Cardiac septum (tissue), 1 donor: ENCODE measurements at regions not wholly inside any gene's neighbourhood (a gene's known extent, or its start where the extent isn't known, plus 50 kb on each side); places are given as distances from the start of the nearest gene placed in this dataset.
"Not testable (repeated sequence)": the region's sequence is repeated elsewhere in the genome, so short reads cannot be mapped to it uniquely, and the experiment has no call there.

Experiments
- DNase-seq: peaks from one replicate; pipeline ENCODE4 v3.0.0-alpha.2; 2020; ENCODE audit warnings: low spot score
- intact Hi-C: fragments of 100-400 bp; cut with DNase I; formaldehyde crosslinking; loops from one replicate; pipeline ENCODE4 v1.14.0; 2022
- donor health status: DM: no; HTN: no; CAD: no.

- intact Hi-C loops, result no loop called here
- no peak for DNase-seq
These were observed 120.2 kb upstream of the HCCS start for GRCh38 chrX:10990976-10991375.

GRCh38 chrX:10992110-10992509 lies 119.0 kb upstream of the HCCS start:
- intact Hi-C loops, result no loop called here
- DNase-seq, result no peak

- intact Hi-C loops, DNase-seq: not testable (repeated sequence)
These were observed 104.1 kb upstream of the HCCS start for GRCh38 chrX:11007076-11007475.

DNA sequence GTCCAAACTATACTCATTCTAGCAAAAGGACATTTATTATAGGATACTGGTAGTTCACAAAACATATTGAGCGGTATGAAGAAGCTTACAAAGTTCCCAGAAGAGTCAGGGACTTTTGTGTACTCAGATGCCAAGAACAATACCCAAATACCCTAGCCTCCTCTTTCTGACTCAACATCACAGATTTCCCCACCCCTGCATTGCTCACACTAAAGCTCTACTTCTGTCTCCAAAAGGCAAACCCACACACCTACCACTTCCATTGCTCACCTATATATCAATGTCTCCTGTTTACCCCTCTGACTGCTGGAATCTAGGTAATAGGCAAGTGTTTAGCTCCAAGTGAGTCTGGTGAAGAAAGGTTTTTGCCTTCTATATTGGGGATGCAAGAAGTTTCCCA lies 100.7 kb upstream of the HCCS start:
- no peak for DNase-seq
- intact Hi-C loops, result no loop called here

GRCh38 chrX:11016728-11017127 lies 94.4 kb upstream of the HCCS start:
- intact Hi-C loops, result no loop called here
- DNase-seq, result no peak

GRCh38 chrX:11022588-11022987 lies 88.5 kb upstream of the HCCS start:
- intact Hi-C loops, DNase-seq: not testable (repeated sequence)

GRCh38 chrX:11039926-11040325 lies 71.2 kb upstream of the HCCS start:
- DNase-seq, result no peak
- intact Hi-C loops, result no loop called here

- intact Hi-C loops, result no loop called here
- no peak for DNase-seq
These were observed 70.7 kb upstream of the HCCS start for GRCh38 chrX:11040405-11040804.

DNA sequence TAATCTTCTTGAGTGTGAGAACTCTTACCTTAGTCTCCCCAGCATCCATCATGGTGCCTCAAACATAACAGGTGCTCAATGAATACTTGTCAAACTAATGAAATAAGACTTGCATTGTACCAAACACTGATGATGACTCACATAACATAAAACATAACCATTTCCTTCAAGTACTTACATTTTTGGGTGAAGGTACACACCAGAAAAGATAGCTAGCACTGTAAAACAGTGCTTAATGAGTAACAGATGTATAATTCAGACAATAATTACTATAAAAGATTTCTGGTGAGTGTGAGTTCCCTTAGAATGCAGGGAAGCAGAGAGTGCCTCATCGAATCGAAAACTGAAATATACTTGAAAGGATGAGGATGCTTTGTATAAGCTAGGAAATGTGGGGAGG lies 70.1 kb upstream of the HCCS start:
- DNase-seq, result no peak
- intact Hi-C loops, result no loop called here

DNA sequence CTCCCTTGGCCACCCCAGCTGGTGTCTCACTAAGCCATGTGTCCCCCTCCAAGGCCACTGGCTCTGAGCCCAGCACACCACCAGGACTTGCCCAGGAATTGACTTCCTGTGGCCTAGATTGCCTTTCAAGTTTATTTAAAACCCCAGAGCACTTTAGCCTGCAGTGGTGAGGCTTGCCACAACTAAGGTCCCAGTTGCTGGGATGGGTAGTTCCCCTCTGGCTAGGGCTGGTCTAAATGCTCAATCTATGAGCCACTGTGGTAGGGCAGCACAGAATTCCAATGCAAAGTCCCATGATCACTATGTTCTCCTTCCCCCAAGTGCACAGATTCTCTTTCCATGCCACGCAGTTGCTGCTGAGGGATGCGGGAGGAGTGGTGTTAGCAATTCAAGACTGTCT lies 61.1 kb upstream of the HCCS start:
- intact Hi-C loops, result no loop called here
- no peak for DNase-seq

DNA sequence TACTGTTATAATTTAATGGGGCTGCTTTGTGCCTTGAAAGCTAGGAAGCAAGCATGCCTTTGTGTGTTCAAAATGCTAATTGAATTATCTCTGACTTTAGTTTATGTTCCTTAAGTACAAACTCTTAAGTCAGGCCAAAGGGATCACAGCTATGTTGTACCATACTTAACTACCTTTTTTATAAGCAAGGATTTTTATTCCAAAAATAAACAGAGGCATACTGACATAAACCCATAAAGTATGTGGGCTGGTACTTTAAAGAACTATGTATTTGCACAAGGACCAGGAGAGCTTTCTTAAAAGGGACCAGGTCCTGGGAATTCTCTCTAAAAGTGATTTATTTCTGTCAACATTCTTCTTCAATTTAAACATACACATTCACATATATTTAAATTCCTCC lies 57.8 kb upstream of the HCCS start:
- intact Hi-C loops, result no loop called here
- no peak for DNase-seq

DNA sequence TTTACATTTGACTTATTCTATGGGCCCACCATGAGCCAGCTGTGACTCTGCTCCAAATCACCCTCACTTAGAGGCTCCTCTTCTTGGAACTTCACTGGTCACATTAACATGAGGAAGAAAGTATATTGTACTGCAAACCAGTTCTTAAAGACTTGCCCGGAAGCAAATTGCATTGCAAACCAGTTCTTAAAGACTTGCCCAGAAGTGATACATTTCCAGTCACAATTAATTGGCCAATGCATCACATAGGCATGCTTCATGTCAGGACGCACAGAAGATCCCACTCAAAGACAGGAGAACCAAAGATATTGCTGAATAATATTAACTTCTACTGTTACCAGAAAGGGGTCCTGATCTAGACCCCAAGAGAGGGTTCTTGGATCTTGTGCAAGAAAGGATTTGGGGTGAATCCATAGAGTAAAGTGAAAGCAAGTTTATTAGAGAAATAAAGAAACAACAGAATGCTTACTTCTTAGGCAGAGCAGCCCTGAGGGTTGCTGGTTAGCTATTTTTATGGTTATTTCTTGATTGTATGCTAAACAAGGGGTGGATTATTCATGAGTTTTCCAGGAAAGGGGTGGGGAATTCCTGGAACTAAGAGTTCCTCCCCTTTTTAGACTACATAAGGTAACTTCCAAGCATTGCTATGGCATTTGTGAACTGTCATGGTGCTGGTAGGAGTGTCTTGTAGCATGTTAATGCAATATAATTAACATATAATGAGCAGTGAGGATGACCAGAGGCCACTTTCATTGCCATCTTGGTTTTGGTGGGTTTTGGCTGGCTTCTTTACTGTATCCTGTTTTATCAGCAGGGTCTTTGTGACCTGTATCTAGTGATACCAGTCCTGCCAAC lies 54.6 kb upstream of the HCCS start:
- intact Hi-C loops, result no loop called here
- DNase-seq, result no peak

DNA sequence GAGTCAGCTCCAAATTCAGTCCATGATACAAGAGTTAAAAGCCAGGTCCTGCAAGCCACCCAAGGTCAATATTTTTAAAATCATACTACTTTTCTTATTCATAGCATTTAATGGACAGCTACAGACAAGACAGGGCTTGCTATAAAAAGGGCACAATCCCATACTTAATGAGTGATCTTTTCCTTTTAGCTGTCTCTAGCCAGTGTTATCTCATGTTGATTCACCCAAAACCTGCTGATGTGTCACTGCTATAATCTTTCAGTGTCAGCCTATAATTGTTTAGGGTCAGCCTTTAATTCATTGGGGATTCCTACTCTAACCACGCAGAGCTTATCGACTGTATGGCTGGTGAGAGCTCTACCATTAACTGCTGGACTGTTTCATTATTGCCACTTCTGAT lies 51.2 kb upstream of the HCCS start:
- intact Hi-C loops, result no loop called here
- DNase-seq, result no peak
